Ovary (tissue), 7 donors: ENCODE measurements at regions not wholly inside any gene's neighbourhood (a gene's known extent, or its start where the extent isn't known, plus 50 kb on each side); places are given as distances from the start of the nearest gene placed in this dataset.

Source experiments
- DNase-seq, 5 donors: peaks; one replicate each; pipeline ENCODE4 v3.0.0-alpha.2; 2019 to 2020
- H3K27ac ChIP-seq, 2 donors: fragments of 200-600 bp; one replicate each; pipeline versions ENCODE4 v1.5.1 to v1.8.0; 2019 to 2022
- H3K27me3 ChIP-seq: fragments of 200-600 bp; one replicate; pipeline ENCODE4 v1.8.0; 2022
- H3K36me3 ChIP-seq: fragments of 200-600 bp; sonication (generic); one replicate; pipeline ENCODE4 v1.5.1; 2019
- H3K4me1 ChIP-seq: one replicate; pipeline ENCODE4 v1.8.1; 2013; ENCODE audit warnings: mild to moderate bottlenecking, moderate library complexity; ENCODE audit not compliant: insufficient read depth
- H3K4me3 ChIP-seq: fragments of 200-600 bp; sonication (generic); one replicate; pipeline ENCODE4 v1.5.1; 2017
- H3K9me3 ChIP-seq, 2 donors: fragments of 200-600 bp in 1 of 2; sonication (generic) in 1 of 2; one replicate each; pipeline versions ENCODE4 v1.5.1 to v1.8.1; 2013 to 2019; ENCODE audit warnings: mild to moderate bottlenecking in 1 of 2, moderate library complexity in 1 of 2
- CTCF ChIP-seq, 3 donors: fragments of 450-650 bp in 2 of 3; fragments of 200-600 bp in 1 of 3; IDR thresholded peaks; one replicate each; pipeline versions ENCODE4 v1.5.1 to v1.8.0; 2016 to 2022; ENCODE audit warnings: antibody characterized with exemption in 3 of 3, mild to moderate bottlenecking in 1 of 3
- EP300 ChIP-seq: sonication (generic); formaldehyde crosslinking; IDR thresholded peaks from one replicate; pipeline ENCODE4 v1.6.1; 2017; ENCODE audit warnings: antibody characterized with exemption
- POLR2A ChIP-seq: fragments of 450-650 bp; IDR thresholded peaks from one replicate; pipeline ENCODE4 v1.6.1; 2017; ENCODE audit warnings: antibody characterized with exemption, mild to moderate bottlenecking, moderate library complexity
- WGBS, 3 donors: extraction: QIAGEN DNeasy Blood & Tissue Kit in 1 of 3; methylation state at CpG; one replicate each; pipeline versions ENCODE4 v1.1.5 to v1.1.7; 2013 to 2017; 5-methylcytosine and 5-hydroxymethylcytosine counted together
- intact Hi-C, 4 donors: fragments of 100-400 bp; cut with DNase I; formaldehyde crosslinking; loops; one replicate each; pipeline versions ENCODE4 v1.11.0 to v1.15.1; 2022 to 2023
- donor health status: DM: no; HTN: no; CAD: no; lungs with moderate emphysema.
- donor health status: DM: no; HTN: no; CAD: no.
- donor health status: Bipolar disorder and iron deficiency.
- donor health status: DM: no; HTN: no; CAD: no.
- donor health status: DM: yes; HTN: yes; CAD: no.

DNA sequence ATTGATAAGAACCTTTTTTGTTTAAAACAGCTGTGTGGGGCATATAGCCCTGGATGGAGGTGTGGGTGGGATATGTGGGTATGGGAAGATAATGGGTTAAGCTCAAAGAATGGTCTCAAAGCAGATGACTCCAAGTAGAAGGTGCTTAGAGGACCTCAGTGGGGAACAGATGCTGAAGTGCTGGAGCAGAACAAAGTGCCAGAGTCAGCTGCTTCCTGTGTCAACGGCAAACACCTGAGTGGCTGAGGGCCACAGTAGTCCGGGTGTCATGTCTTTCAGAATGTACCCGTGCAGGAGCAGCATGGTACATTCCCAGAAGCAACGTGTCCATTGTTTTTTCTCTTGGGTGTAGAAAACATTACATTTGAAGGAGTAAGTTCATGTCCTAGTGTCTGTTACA, 210.6 kb downstream of the CCNG2 start:
- WGBS, 3 donors: 69 to 76% (median 74%) methylated on average over 4 of the region's 4 CpGs
- intact Hi-C loops: no loop called here

DNA sequence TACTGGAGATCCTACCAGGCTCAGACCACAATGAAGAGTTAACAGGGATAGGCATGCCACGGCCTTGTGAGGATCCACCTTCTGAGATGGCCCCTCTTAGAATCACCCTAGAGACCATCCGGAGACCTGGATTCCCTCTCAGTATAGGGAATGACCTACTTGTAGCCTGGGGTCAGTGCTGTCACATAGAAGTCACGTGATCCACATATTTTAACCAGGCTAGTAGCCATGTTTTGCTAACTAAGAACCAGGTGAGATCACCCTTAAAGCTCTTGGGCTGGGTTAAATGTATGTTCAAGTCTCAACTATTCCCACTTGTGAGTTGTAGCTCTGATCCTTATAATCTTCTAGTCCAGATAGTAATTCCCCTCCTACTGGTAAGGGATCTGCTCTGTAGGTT, 215.4 kb downstream of the CCNG2 start:
- no peak for DNase-seq
- no peaks in the 10 kb centered on the region for H3K4me1 ChIP-seq
- intact Hi-C loops: no loop called here
- no peak for TF ChIP-seq CTCF (IDR thresholded peaks at IDR 0.05)
- no peak for TF ChIP-seq POLR2A
- TF ChIP-seq EP300: no peak
- no peaks in the 10 kb centered on the region for H3K9me3 ChIP-seq
- H3K27me3 ChIP-seq: no peaks in the 10 kb centered on the region
- WGBS, 3 donors: 68 to 74% (median 70%) methylated on average over 3 of the region's 3 CpGs
- H3K36me3 ChIP-seq: no peaks in the 10 kb centered on the region
- no peak overlapping the region for H3K27ac ChIP-seq
- H3K4me3 ChIP-seq: no peak overlapping the region

More for the DNA sequence above, 210.6 kb downstream of the CCNG2 start:
- no peaks in the 10 kb centered on the region for H3K9me3 ChIP-seq
- no peak for DNase-seq
- H3K4me3 ChIP-seq: no peak overlapping the region
- no peak overlapping the region for H3K27ac ChIP-seq
- TF ChIP-seq EP300 (no peak), POLR2A (no peak), CTCF (IDR thresholded peaks at IDR 0.05) (no peak)
- no peaks in the 10 kb centered on the region for H3K27me3 ChIP-seq
- no peaks in the 10 kb centered on the region for H3K4me1 ChIP-seq
- H3K36me3 ChIP-seq: no peaks in the 10 kb centered on the region

GRCh38 chr4:77375866-77376607, 219.0 kb downstream of the CCNG2 start:
- Histone ChIP-seq H3K9me3 (no peaks in the 10 kb centered on the region), H3K4me1 (no peaks in the 10 kb centered on the region), H3K36me3 (no peaks in the 10 kb centered on the region), H3K27me3 (no peaks in the 10 kb centered on the region), H3K4me3 (no peak overlapping the region), H3K27ac (no peak overlapping the region)
- no peak for DNase-seq
- TF ChIP-seq CTCF (IDR thresholded peaks at IDR 0.05) (no peak), POLR2A (no peak), EP300 (no peak)
- whole genome bisulfite sequencing, 3 donors: 42 to 61% (median 51%) methylated on average over 2 of the region's 2 CpGs
- intact Hi-C loops: no loop called here

DNA sequence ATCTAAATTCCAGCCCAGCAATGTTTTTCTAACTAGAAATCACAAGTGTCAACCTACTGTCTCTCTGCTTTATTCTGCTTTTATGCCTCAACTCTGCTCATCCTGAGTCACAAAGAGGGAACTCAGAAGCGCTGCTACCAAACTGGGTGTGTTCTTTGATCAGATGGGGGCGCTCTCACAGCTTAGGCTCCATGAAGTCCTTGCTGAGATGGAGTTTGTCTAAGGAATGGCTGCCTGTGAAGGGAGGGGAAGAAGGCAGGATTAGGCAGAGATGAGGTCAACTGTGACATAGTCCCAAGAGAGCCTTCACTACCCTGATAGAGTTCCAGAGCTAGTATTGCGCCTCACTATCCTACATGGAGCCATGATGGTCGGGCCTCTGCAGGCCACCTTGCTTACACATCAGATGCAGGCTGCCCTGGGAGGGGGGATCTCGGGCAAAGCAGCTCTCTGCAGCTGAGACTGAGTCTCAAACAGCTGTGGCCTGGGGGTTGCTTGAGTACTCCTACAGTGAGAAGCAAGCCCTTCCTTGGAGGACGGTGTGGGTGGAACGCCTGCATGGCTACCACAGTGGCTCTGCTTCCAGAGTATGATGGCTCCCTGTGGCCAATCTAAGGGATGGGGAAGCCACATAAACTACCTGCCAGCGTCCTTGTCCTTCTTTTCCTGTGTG, 219.9 kb downstream of the CCNG2 start:
- H3K27me3 ChIP-seq: no peaks in the 10 kb centered on the region
- no peaks in the 10 kb centered on the region for H3K4me1 ChIP-seq
- H3K9me3 ChIP-seq: no peaks in the 10 kb centered on the region
- 61 to 77% (median 66%) methylated on average over 8 of the region's 8 CpGs for WGBS, 3 donors
- intact Hi-C loops: no loop called here
- H3K36me3 ChIP-seq: no peaks in the 10 kb centered on the region
- H3K27ac ChIP-seq: no peak overlapping the region
- DNase-seq: no peak
- H3K4me3 ChIP-seq: no peak overlapping the region
- TF ChIP-seq CTCF (IDR thresholded peaks at IDR 0.05) (no peak), POLR2A (no peak), EP300 (no peak)
